GM23338 (cell line): ENCODE measurements at regions not wholly inside any gene's neighbourhood (a gene's known extent, or its start where the extent isn't known, plus 50 kb on each side); places are given as distances from the start of the nearest gene placed in this dataset.

Source experiments
- ATAC-seq: fragments of 200-7000 bp; cut with Tn5 transposase; 3 replicates; pipeline ENCODE4 v1.9.1; 2020
- DNase-seq: peaks from one replicate; pipeline ENCODE4 v3.0.0-alpha.2; 2015; ENCODE audit warnings: low spot score
- H2AFZ ChIP-seq: fragments of 200-600 bp; sonication (generic); 2 replicates; pipeline ENCODE4 v1.8.0; 2016; ENCODE audit warnings: antibody characterized with exemption, mild to moderate bottlenecking, moderate library complexity
- H3F3A ChIP-seq: fragments of 200-600 bp; sonication (generic); replicated peaks from 2 replicates; pipeline ENCODE4 v1.8.0; 2017; ENCODE audit warnings: antibody characterized with exemption, mixed run types, low read depth
- H3K27ac ChIP-seq: fragments of 200-600 bp; sonication (generic); 2 replicates; pipeline ENCODE4 v1.6.1; 2016; ENCODE audit warnings: low read depth
- H3K27me3 ChIP-seq: fragments of 200-600 bp; sonication (generic); 2 replicates; pipeline ENCODE4 v1.8.0; 2016; ENCODE audit warnings: mild to moderate bottlenecking, mixed run types, moderate library complexity; ENCODE audit not compliant: insufficient read depth
- H3K36me3 ChIP-seq: fragments of 200-600 bp; sonication (generic); 2 replicates; pipeline ENCODE4 v1.8.0; 2016; ENCODE audit warnings: mild to moderate bottlenecking; ENCODE audit not compliant: insufficient read depth
- H3K4me1 ChIP-seq: fragments of 200-600 bp; sonication (generic); 2 replicates; pipeline ENCODE4 v1.8.0; 2016; ENCODE audit warnings: mild to moderate bottlenecking, moderate library complexity; ENCODE audit not compliant: insufficient read depth
- H3K4me2 ChIP-seq: fragments of 200-600 bp; sonication (generic); 2 replicates; pipeline ENCODE4 v1.7.1; 2017; ENCODE audit warnings: mixed run types
- H3K4me3 ChIP-seq: fragments of 200-600 bp; sonication (generic); 2 replicates; pipeline ENCODE4 v1.6.1; 2016; ENCODE audit warnings: mixed run types
- H3K79me2 ChIP-seq: fragments of 200-600 bp; sonication (generic); replicated peaks from 2 replicates; pipeline ENCODE4 v1.8.0; 2017; ENCODE audit warnings: mild to moderate bottlenecking; ENCODE audit not compliant: insufficient read depth
- H3K9me2 ChIP-seq: fragments of 200-600 bp; sonication (generic); 2 replicates; pipeline ENCODE4 v1.8.0; 2017; ENCODE audit not compliant: insufficient read depth
- H4K20me1 ChIP-seq: fragments of 200-600 bp; sonication (generic); replicated peaks from 2 replicates; pipeline ENCODE4 v1.8.0; 2017; ENCODE audit warnings: mild to moderate bottlenecking; ENCODE audit not compliant: insufficient read depth
- H3K27ac Mint-ChIP-seq: 2 replicates; pipeline ENCODE4 v1.8.0; 2020; ENCODE audit warnings: inconsistent platforms, mild to moderate bottlenecking, moderate library complexity, mixed read lengths
- H3K27me3 Mint-ChIP-seq: 3 replicates; pipeline ENCODE4 v1.8.0; 2022; ENCODE audit warnings: low read depth, mild to moderate bottlenecking, moderate library complexity, mixed read lengths, inconsistent platforms; ENCODE audit not compliant: insufficient read depth, poor library complexity
- H3K36me3 Mint-ChIP-seq: 3 replicates; pipeline ENCODE4 v1.8.0; 2021; ENCODE audit warnings: low read depth, mild to moderate bottlenecking, inconsistent platforms, moderate library complexity, mixed read lengths
- H3K4me1 Mint-ChIP-seq: 3 replicates; pipeline ENCODE4 v1.8.0; 2020; ENCODE audit warnings: mild to moderate bottlenecking, inconsistent platforms, mixed read lengths
- H3K4me3 Mint-ChIP-seq: 3 replicates; pipeline ENCODE4 v1.8.0; 2021; ENCODE audit warnings: moderate library complexity, mild to moderate bottlenecking, inconsistent platforms, mixed read lengths
- H3K9me3 Mint-ChIP-seq: 3 replicates; pipeline ENCODE4 v1.8.0; 2020; ENCODE audit warnings: moderate library complexity, mild to moderate bottlenecking, inconsistent platforms, mixed read lengths
- CREB1 ChIP-seq: fragments of 250-450 bp; sonication (Bioruptor Pico); IDR thresholded peaks from 2 replicates; pipeline ENCODE4 v1.5.0; 2020; ENCODE audit warnings: low read depth, mild to moderate bottlenecking, moderate library complexity
- CTCF ChIP-seq, 2 experiments: fragments of 200-600 bp in 1 of 2; sonication (generic) in 1 of 2; conservative IDR thresholded peaks; 2 replicates each; pipeline versions ENCODE4 v1.5.1 to v1.6.1; 2016 to 2017; ENCODE audit warnings: antibody characterized with exemption in 2 of 2, low read depth in 2 of 2, mild to moderate bottlenecking in 2 of 2, moderate library complexity in 1 of 2
- NANOG ChIP-seq: IDR thresholded peaks from 2 replicates; pipeline ENCODE4 v1.6.1; 2016; ENCODE audit warnings: antibody characterized with exemption, borderline replicate concordance
- REST ChIP-seq: IDR thresholded peaks from one replicate; pipeline ENCODE4 v1.6.1; 2018; ENCODE audit warnings: antibody characterized with exemption; ENCODE audit not compliant: unreplicated experiment
- STAT1 ChIP-seq: IDR thresholded peaks from one replicate; pipeline ENCODE4 v1.6.1; 2016; ENCODE audit warnings: antibody characterized with exemption; ENCODE audit not compliant: unreplicated experiment
- ZNF114 ChIP-seq: fragments of 250-450 bp; sonication (Bioruptor Pico); IDR thresholded peaks from 2 replicates; pipeline ENCODE4 v1.5.0; 2020; ENCODE audit warnings: mild to moderate bottlenecking, moderate library complexity
- ZNF331 ChIP-seq: fragments of 250-450 bp; sonication (Bioruptor Pico); IDR thresholded peaks from 2 replicates; pipeline ENCODE4 v1.5.0; 2020; ENCODE audit warnings: low read depth, mild to moderate bottlenecking, moderate library complexity

GRCh38 chr4:3680656-3681055 is 85.5 kb upstream of the ADRA2C start:
- H3K27ac ChIP-seq, result no peak overlapping the region
- no peaks in the 10 kb centered on the region for H3K4me1 ChIP-seq
- H3F3A ChIP-seq, result no peaks in the 10 kb centered on the region
- H3K4me3 Mint-ChIP-seq, result no peak overlapping the region
- no peaks in the 10 kb centered on the region for H3K27me3 ChIP-seq
- H3K4me3 ChIP-seq, result no peak overlapping the region
- H3K79me2 ChIP-seq, result no peaks in the 10 kb centered on the region
- H3K27me3 Mint-ChIP-seq, result peaks cover 16% of the 10 kb centered on the region
- peaks cover 5% of the 10 kb centered on the region; the same call in 1 of the 3 replicates for H3K4me1 Mint-ChIP-seq
- no peak overlapping the region for H2AFZ ChIP-seq
- no peak for TF ChIP-seq REST
- TF ChIP-seq NANOG, result no peak
- TF ChIP-seq ZNF331, result no peak
- no peak for TF ChIP-seq ZNF114 (CRISPR knock-in tag)
- H4K20me1 ChIP-seq, result no peaks in the 10 kb centered on the region; the same call in 1 of the 2 replicates
- ATAC-seq (no peak), DNase-seq (no peak)
- H3K9me3 Mint-ChIP-seq, result no peaks in the 10 kb centered on the region
- no peaks in the 10 kb centered on the region for H3K9me2 ChIP-seq
- H3K36me3 Mint-ChIP-seq, result no peaks in the 10 kb centered on the region; the same call in 1 of the 3 replicates
- no peaks in the 10 kb centered on the region for H3K36me3 ChIP-seq
- H3K4me2 ChIP-seq, result no peak overlapping the region
- H3K27ac Mint-ChIP-seq, result no peak overlapping the region

GRCh38 chr4:3679851-3680311 is 86.3 kb upstream of the ADRA2C start:
- Histone ChIP-seq H3K4me2 (no peak overlapping the region), H3K79me2 (no peaks in the 10 kb centered on the region), H3K4me3 (no peak overlapping the region), H3F3A (no peaks in the 10 kb centered on the region), H4K20me1 (no peaks in the 10 kb centered on the region; the same call in 1 of the 2 replicates), H3K4me1 (no peaks in the 10 kb centered on the region), H2AFZ (no peak overlapping the region; the same call in 1 of the 2 replicates), H3K27me3 (no peaks in the 10 kb centered on the region), H3K36me3 (no peaks in the 10 kb centered on the region), H3K27ac (no peak overlapping the region), H3K9me2 (no peaks in the 10 kb centered on the region)
- H3K27ac Mint-ChIP-seq, result no peak overlapping the region
- peaks cover 16% of the 10 kb centered on the region for H3K27me3 Mint-ChIP-seq
- H3K4me3 Mint-ChIP-seq, result no peak overlapping the region
- no peaks in the 10 kb centered on the region; the same call in 1 of the 3 replicates for H3K36me3 Mint-ChIP-seq
- no peak for TF ChIP-seq CREB1
- no peak for TF ChIP-seq STAT1
- TF ChIP-seq CTCF (conservative IDR thresholded peaks at IDR 0.05; ENCODE audit: low read depth in 2 of 2), result no peak
- H3K9me3 Mint-ChIP-seq, result no peaks in the 10 kb centered on the region
- ATAC-seq (no peak), DNase-seq (no peak)
- H3K4me1 Mint-ChIP-seq, result peaks cover 9% of the 10 kb centered on the region; the same call in 2 of the 3 replicates
